T-cell (primary cell): ENCODE measurements at regions not wholly inside any gene's neighbourhood (a gene's known extent, or its start where the extent isn't known, plus 50 kb on each side); places are given as distances from the start of the nearest gene placed in this dataset.

ENCODE experiments used
- ATAC-seq, 4 experiments: fragments of 200-7000 bp in 3 of 4; fragments of 150-1000 bp in 1 of 4; cut with Tn5 transposase; replicated peaks in 1 of 4; 1 replicate in 3 of 4; 2 replicates in 1 of 4; pipeline ENCODE4 v1.10.0; 2021; ENCODE audit warnings: moderate library complexity in 3 of 4, mild to moderate bottlenecking in 2 of 4, moderate number of reproducible peaks in 1 of 4
- CTCF ChIA-PET, 2 donors: fragments of 300-600 bp; sonication (Branson Sonifier 250); formaldehyde crosslinking; loops; one replicate each; lab custom pipeline; 2022; ENCODE audit warnings: antibody characterized with exemption in 2 of 2; lab: Charles Lee
- POLR2A ChIA-PET, 2 donors: fragments of 300-600 bp; sonication (Branson Sonifier 250); formaldehyde crosslinking; loops; one replicate each; lab custom pipeline; 2022; ENCODE audit warnings: antibody characterized with exemption in 2 of 2; lab: Charles Lee
- DNase-seq, 35 experiments: peaks; one replicate each; pipeline versions ENCODE4 v3.0.0 to v3.0.0-alpha.2; 2013 to 2023
- H3K27ac ChIP-seq: one replicate; pipeline ENCODE4 v1.5.1; 2013; ENCODE audit warnings: low read length
- H3K27me3 ChIP-seq, 2 experiments: replicated peaks in 1 of 2; 1 replicate in 1 of 2; 2 replicates in 1 of 2; pipeline versions ENCODE4 v1.6.1 to v1.7.0; 2013; ENCODE audit warnings: low read length in 1 of 2, mixed read lengths in 1 of 2; ENCODE audit not compliant: control insufficient read depth in 2 of 2, insufficient read depth in 2 of 2; ENCODE audit errors: extremely low read depth in 1 of 2
- H3K36me3 ChIP-seq, 2 donors: 1 replicate in 1 of 2; 2 replicates in 1 of 2; pipeline versions ENCODE4 v1.6.1 to v1.7.0; 2013; ENCODE audit warnings: low read length in 1 of 2; ENCODE audit not compliant: control insufficient read depth in 2 of 2, insufficient read depth in 1 of 2; ENCODE audit errors: extremely low read depth in 1 of 2
- H3K4me1 ChIP-seq, 2 experiments: 1 replicate in 1 of 2; 2 replicates in 1 of 2; pipeline versions ENCODE4 v1.6.1 to v1.7.0; 2013; ENCODE audit warnings: low read length in 2 of 2, mixed read lengths in 1 of 2; ENCODE audit not compliant: insufficient read depth in 2 of 2, control insufficient read depth in 1 of 2; ENCODE audit errors: extremely low read depth in 1 of 2
- H3K4me3 ChIP-seq, 2 donors: 1 replicate in 1 of 2; 2 replicates in 1 of 2; pipeline versions ENCODE4 v1.5.1 to v1.7.0; 2013; ENCODE audit warnings: mild to moderate bottlenecking in 2 of 2, low read length in 1 of 2, moderate library complexity in 1 of 2; ENCODE audit not compliant: control insufficient read depth in 1 of 2; ENCODE audit errors: extremely low read depth in 1 of 2
- H3K9me3 ChIP-seq: 2 replicates; pipeline ENCODE4 v1.7.0; 2013
- H3K27ac Mint-ChIP-seq, 2 donors: one replicate each; pipeline ENCODE4 v1.8.0; 2020 to 2021; ENCODE audit warnings: mild to moderate bottlenecking in 2 of 2, mixed read lengths in 2 of 2
- H3K27me3 Mint-ChIP-seq, 2 donors: one replicate each; pipeline ENCODE4 v1.8.0; 2021 to 2022; ENCODE audit warnings: mixed read lengths in 2 of 2
- H3K36me3 Mint-ChIP-seq: one replicate; pipeline ENCODE4 v1.8.0; 2021; ENCODE audit warnings: mixed read lengths
- H3K4me1 Mint-ChIP-seq, 3 donors: one replicate each; pipeline ENCODE4 v1.8.0; 2020 to 2022; ENCODE audit warnings: mixed read lengths in 3 of 3, mild to moderate bottlenecking in 1 of 3
- H3K4me3 Mint-ChIP-seq, 3 donors: one replicate each; pipeline ENCODE4 v1.8.0; 2020 to 2022; ENCODE audit warnings: mild to moderate bottlenecking in 3 of 3, mixed read lengths in 3 of 3, moderate library complexity in 3 of 3
- H3K9me3 Mint-ChIP-seq, 3 donors: one replicate each; pipeline ENCODE4 v1.8.0; 2020 to 2022; ENCODE audit warnings: mixed read lengths in 3 of 3
- WGBS: methylation state at CpG from one replicate; pipeline ENCODE4 v1.1.5; 2013; ENCODE audit warnings: missing lambda C conversion rate; ENCODE audit not compliant: insufficient coverage; 5-methylcytosine and 5-hydroxymethylcytosine counted together

DNA sequence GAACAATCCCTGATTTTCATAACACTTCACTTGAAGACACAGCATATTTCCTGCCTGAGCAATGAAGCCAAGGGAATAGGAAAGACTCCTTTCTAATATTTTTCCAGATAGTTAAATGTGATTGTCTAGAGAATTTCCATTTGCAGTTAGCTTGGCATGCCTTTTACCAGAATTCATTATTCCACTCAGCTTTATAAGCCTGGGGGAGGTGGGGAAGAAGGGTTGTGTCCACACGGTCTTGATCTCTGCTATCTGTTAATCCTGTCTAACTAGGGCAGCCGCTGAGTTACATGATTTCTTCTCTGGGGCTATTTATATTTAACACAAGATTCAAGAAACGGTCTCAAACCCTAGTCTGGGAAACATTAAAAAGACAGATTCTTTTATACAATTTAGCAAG is 146.6 kb upstream of the FSCB start:
- peaks cover 0 to 3% of the 10 kb centered on the region in 2 experiments for H3K27me3 ChIP-seq

DNA sequence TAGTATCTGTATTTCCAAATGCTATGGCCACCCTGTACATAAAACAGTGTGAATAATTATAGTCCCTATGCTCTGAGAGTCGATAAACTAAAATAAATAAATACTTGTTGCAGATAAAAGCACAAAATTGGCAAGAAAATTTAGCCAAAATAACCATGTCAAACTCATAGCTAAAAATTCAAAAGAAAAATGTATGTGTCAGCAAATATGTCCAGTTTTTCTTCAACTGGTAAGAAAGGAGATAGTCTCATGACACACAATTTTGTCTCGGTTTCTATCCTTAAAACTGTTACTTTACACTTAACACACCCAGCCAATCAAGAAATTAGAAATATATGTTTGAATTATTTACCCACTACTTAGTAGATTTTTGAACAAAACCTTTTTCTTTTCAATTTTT is 145.6 kb upstream of the FSCB start:
- CTCF ChIA-PET: no interaction called here
- Histone ChIP-seq H3K36me3 (no peaks in the 10 kb centered on the region), H3K27me3 (peaks cover 0 to 3% of the 10 kb centered on the region in 2 experiments), H3K4me1 (no peaks in the 10 kb centered on the region), H3K27ac (no peak overlapping the region), H3K4me3 (no peak overlapping the region), H3K9me3 (no peaks in the 10 kb centered on the region)
- WGBS: no CpG with 5 or more reads among the region's 2 CpGs
- Mint-ChIP-seq H3K36me3 (no peaks in the 10 kb centered on the region), H3K4me1 (no peaks in the 10 kb centered on the region), H3K9me3 (peaks cover 0 to 4% (median 0%) of the 10 kb centered on the region in 3 donors), H3K27me3 (peaks cover 4 to 9% of the 10 kb centered on the region in 2 donors), H3K27ac (no peak overlapping the region), H3K4me3 (no peak overlapping the region)
- POLR2A ChIA-PET: no interaction called here
- DNase-seq (no peak), ATAC-seq (no peak)

More for the DNA sequence above, 146.6 kb upstream of the FSCB start:
- no peaks in the 10 kb centered on the region for H3K9me3 ChIP-seq
- no CpG with 5 or more reads among the region's 3 CpGs for WGBS
- Mint-ChIP-seq H3K4me1 (no peaks in the 10 kb centered on the region), H3K4me3 (no peak overlapping the region), H3K36me3 (no peaks in the 10 kb centered on the region), H3K27me3 (peaks cover 4 to 9% of the 10 kb centered on the region in 2 donors), H3K27ac (no peak overlapping the region), H3K9me3 (peaks cover 0 to 4% (median 0%) of the 10 kb centered on the region in 3 donors)
- DNase-seq (no peak), ATAC-seq (no peak)
- H3K4me1 ChIP-seq: no peaks in the 10 kb centered on the region
- H3K27ac ChIP-seq: no peak overlapping the region
- CTCF ChIA-PET: no interaction called here
- POLR2A ChIA-PET: no interaction called here
- H3K4me3 ChIP-seq: no peak overlapping the region
- no peaks in the 10 kb centered on the region for H3K36me3 ChIP-seq

DNA sequence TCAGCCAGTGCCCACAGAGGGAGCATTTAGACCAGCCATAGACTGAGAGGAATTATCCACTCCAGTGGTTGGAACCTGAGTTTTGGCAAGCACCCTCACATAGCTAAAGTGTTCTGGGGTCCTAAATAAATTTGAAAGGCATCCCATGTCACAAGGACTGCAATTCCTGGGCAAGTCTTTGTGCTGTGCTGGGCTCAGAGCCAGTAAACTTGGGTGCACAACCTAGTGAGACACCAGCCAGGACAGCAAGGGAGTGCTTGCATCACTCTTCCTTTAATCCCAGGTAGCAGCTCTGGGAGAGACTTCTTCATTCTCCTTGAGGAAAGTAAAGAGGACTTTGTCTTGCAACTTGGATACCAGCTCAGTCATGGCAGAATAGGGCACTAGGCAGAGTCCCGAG is 142.0 kb upstream of the FSCB start:
- no peak overlapping the region for H3K4me3 ChIP-seq
- CTCF ChIA-PET: no interaction called here
- Mint-ChIP-seq H3K36me3 (no peaks in the 10 kb centered on the region), H3K9me3 (peaks cover 0 to 4% (median 0%) of the 10 kb centered on the region in 3 donors), H3K27me3 (peaks cover 4 to 9% of the 10 kb centered on the region in 2 donors), H3K27ac (no peak overlapping the region), H3K4me1 (no peaks in the 10 kb centered on the region), H3K4me3 (no peak overlapping the region)
- 86% methylated on average over 1 of the region's 1 CpG for WGBS
- H3K36me3 ChIP-seq: no peaks in the 10 kb centered on the region
- ATAC-seq (no peak), DNase-seq (no peak)
- H3K9me3 ChIP-seq: no peaks in the 10 kb centered on the region
- peaks cover 0 to 3% of the 10 kb centered on the region in 2 experiments for H3K27me3 ChIP-seq
- H3K27ac ChIP-seq: no peak overlapping the region
- POLR2A ChIA-PET: no interaction called here
- no peaks in the 10 kb centered on the region for H3K4me1 ChIP-seq

- no peak for DNase-seq
- no CpG with 5 or more reads among the region's 2 CpGs for WGBS
- H3K27ac ChIP-seq: no peak overlapping the region
- H3K36me3 ChIP-seq: no peaks in the 10 kb centered on the region
- ChIA-PET CTCF (no interaction called here), POLR2A (no interaction called here)
- Mint-ChIP-seq H3K9me3 (no peaks in the 10 kb centered on the region), H3K27ac (no peak overlapping the region), H3K4me1 (no peaks in the 10 kb centered on the region), H3K36me3 (no peaks in the 10 kb centered on the region), H3K4me3 (no peak overlapping the region), H3K27me3 (no peaks in the 10 kb centered on the region)
- no peaks in the 10 kb centered on the region for H3K9me3 ChIP-seq
- no peak overlapping the region for H3K4me3 ChIP-seq
- no peak for ATAC-seq
- H3K4me1 ChIP-seq: no peaks in the 10 kb centered on the region
- H3K27me3 ChIP-seq: no peaks in the 10 kb centered on the region
Measured at GRCh38 chr14:44640416-44640815, 133.3 kb upstream of the FSCB start.

GRCh38 chr14:44639781-44640385 is 132.8 kb upstream of the FSCB start:
- POLR2A ChIA-PET: no interaction called here

GRCh38 chr14:44634692-44635091 is 127.6 kb upstream of the FSCB start:
- H3K9me3 ChIP-seq: no peaks in the 10 kb centered on the region
- no peaks in the 10 kb centered on the region for H3K36me3 ChIP-seq
- Mint-ChIP-seq H3K4me1 (no peaks in the 10 kb centered on the region), H3K27me3 (peaks cover 0 to 2% of the 10 kb centered on the region in 2 donors), H3K9me3 (peaks cover 0 to 4% (median 4%) of the 10 kb centered on the region in 3 donors), H3K27ac (no peak overlapping the region), H3K4me3 (no peak overlapping the region), H3K36me3 (no peaks in the 10 kb centered on the region)
- H3K27me3 ChIP-seq: no peaks in the 10 kb centered on the region
- H3K27ac ChIP-seq: no peak overlapping the region
- ATAC-seq (no peak), DNase-seq (no peak)
- H3K4me1 ChIP-seq: no peaks in the 10 kb centered on the region
- WGBS: 63% methylated on average over 4 of the region's 4 CpGs
- H3K4me3 ChIP-seq: no peak overlapping the region
- POLR2A ChIA-PET: no interaction called here
- CTCF ChIA-PET: no interaction called here

More at GRCh38 chr14:44639781-44640385, 132.8 kb upstream of the FSCB start:
- Mint-ChIP-seq H3K9me3 (no peaks in the 10 kb centered on the region), H3K27me3 (no peaks in the 10 kb centered on the region), H3K36me3 (no peaks in the 10 kb centered on the region), H3K4me3 (no peak overlapping the region), H3K4me1 (no peaks in the 10 kb centered on the region), H3K27ac (no peak overlapping the region)
- no peaks in the 10 kb centered on the region for H3K9me3 ChIP-seq
- H3K36me3 ChIP-seq: no peaks in the 10 kb centered on the region
- CTCF ChIA-PET: no interaction called here
- no peak overlapping the region for H3K27ac ChIP-seq
- no CpG with 5 or more reads among the region's 5 CpGs for WGBS
- no peaks in the 10 kb centered on the region for H3K27me3 ChIP-seq
- ATAC-seq (no peak), DNase-seq (no peak)
- no peaks in the 10 kb centered on the region for H3K4me1 ChIP-seq
- H3K4me3 ChIP-seq: no peak overlapping the region

GRCh38 chr14:44626423-44626822 is 119.3 kb upstream of the FSCB start:
- Mint-ChIP-seq H3K9me3 (peaks cover 0 to under 1% (median 0%) of the 10 kb centered on the region in 3 donors), H3K4me1 (no peaks in the 10 kb centered on the region), H3K27ac (no peak overlapping the region), H3K4me3 (no peak overlapping the region), H3K36me3 (no peaks in the 10 kb centered on the region), H3K27me3 (peaks cover 0 to 3% of the 10 kb centered on the region in 2 donors)
- POLR2A ChIA-PET: no interaction called here
- ATAC-seq (no peak), DNase-seq (no peak)
- H3K4me1 ChIP-seq: no peaks in the 10 kb centered on the region
- H3K4me3 ChIP-seq: no peak overlapping the region
- no peaks in the 10 kb centered on the region for H3K36me3 ChIP-seq
- CTCF ChIA-PET: no interaction called here
- H3K27ac ChIP-seq: no peak overlapping the region
- H3K27me3 ChIP-seq: no peaks in the 10 kb centered on the region
- WGBS: 60% methylated on average over 1 of the region's 2 CpGs
- H3K9me3 ChIP-seq: no peaks in the 10 kb centered on the region
